K562 (cell line): ENCODE measurements at regions not wholly inside any gene's neighbourhood (a gene's known extent, or its start where the extent isn't known, plus 50 kb on each side); places are given as distances from the start of the nearest gene placed in this dataset.

Experiments
- CREBBP ChIP-seq: IDR thresholded peaks from one replicate; pipeline ENCODE4 v1.6.1; 2012; ENCODE audit warnings: low read depth, mild to moderate bottlenecking, control low read depth, inconsistent platforms, low read length
- FOXA3 ChIP-seq, 2 experiments: fragments of 450-650 bp in 1 of 2; sonication (generic) in 1 of 2; formaldehyde crosslinking; IDR thresholded peaks in 1 of 2; conservative IDR thresholded peaks in 1 of 2; 2 replicates each; pipeline versions ENCODE4 v1.4.0 to v1.8.0; 2020 to 2022; ENCODE audit warnings: mild to moderate bottlenecking in 2 of 2, missing genetic modification reagents in 1 of 2
- FOXK2 ChIP-seq, 2 experiments: fragments of 450-650 bp; IDR thresholded peaks in 1 of 2; conservative IDR thresholded peaks in 1 of 2; 2 replicates each; pipeline ENCODE4 v1.6.1; 2016; ENCODE audit warnings: low read depth in 2 of 2, mild to moderate bottlenecking in 1 of 2
- MTF1 ChIP-seq: fragments of 250-450 bp; sonication (Bioruptor Pico); IDR thresholded peaks from 2 replicates; pipeline ENCODE4 v1.9.0; 2021; ENCODE audit warnings: moderate library complexity, mild to moderate bottlenecking, inconsistent platforms, borderline replicate concordance
- MXI1 ChIP-seq: IDR thresholded peaks from 2 replicates; pipeline ENCODE4 v1.6.1; 2011; ENCODE audit warnings: low read depth, mild to moderate bottlenecking, improper control_type of control experiment, low read length
- NR2C1 ChIP-seq, 2 experiments: fragments of 450-650 bp; IDR thresholded peaks; 2 replicates each; pipeline ENCODE4 v1.6.1; 2017; ENCODE audit warnings: mild to moderate bottlenecking in 2 of 2, antibody characterized with exemption in 1 of 2, inconsistent platforms in 1 of 2, missing compliant biosample characterization in 1 of 2, missing genetic modification characterization in 1 of 2
- PTTG1 ChIP-seq: fragments of 450-650 bp; IDR thresholded peaks from 2 replicates; pipeline ENCODE4 v1.6.1; 2016; ENCODE audit warnings: low read depth, mild to moderate bottlenecking, missing genetic modification characterization, missing compliant biosample characterization
- RBM17 ChIP-seq: fragments of 200-400 bp; formaldehyde crosslinking; IDR thresholded peaks from 2 replicates; pipeline ENCODE4 v1.6.1; 2017; ENCODE audit warnings: low read depth, mild to moderate bottlenecking, low read length, borderline replicate concordance
- RHOXF2B ChIP-seq: fragments of 250-450 bp; sonication (Bioruptor Pico); conservative IDR thresholded peaks from 2 replicates; pipeline ENCODE4 v1.5.1; 2021
- SMARCC2 ChIP-seq: fragments of 450-650 bp; IDR thresholded peaks from 2 replicates; pipeline ENCODE4 v1.6.1; 2017; ENCODE audit warnings: antibody characterized with exemption, moderate library complexity, mild to moderate bottlenecking, low read depth
- SOX6 ChIP-seq: fragments of 450-650 bp; IDR thresholded peaks from 2 replicates; pipeline ENCODE4 v1.6.1; 2014; ENCODE audit warnings: mild to moderate bottlenecking
- TARDBP ChIP-seq: fragments of 450-650 bp; IDR thresholded peaks from 2 replicates; pipeline ENCODE4 v1.6.1; 2016
- TBL1XR1 ChIP-seq, 2 experiments: IDR thresholded peaks; 2 replicates each; pipeline ENCODE4 v1.6.1; 2012; ENCODE audit warnings: improper control_type of control experiment in 2 of 2, low read length in 2 of 2, mild to moderate bottlenecking in 1 of 2
- ZFX ChIP-seq: sonication (generic); formaldehyde crosslinking; IDR thresholded peaks from 2 replicates; pipeline ENCODE4 v1.8.0; 2022; ENCODE audit warnings: mild to moderate bottlenecking, missing genetic modification reagents, moderate library complexity
- ZNF175 ChIP-seq: fragments of 200-800 bp; sonication (Bioruptor generic); IDR thresholded peaks from 2 replicates; pipeline ENCODE4 v1.6.1; 2016; ENCODE audit warnings: low read depth, mild to moderate bottlenecking, missing genetic modification characterization, missing compliant biosample characterization
- TF ChIP-seq, protein P1 (sequence below): IDR thresholded peaks from 2 replicates; pipeline ENCODE4 v1.6.1; 2011; ENCODE audit not compliant: insufficient read length; ENCODE audit errors: extremely low read depth
- TF ChIP-seq, protein P2 (sequence below): sonication (generic); formaldehyde crosslinking; IDR thresholded peaks from 2 replicates; pipeline ENCODE4 v1.8.1; 2023; ENCODE audit warnings: mild to moderate bottlenecking, missing genetic modification reagents
- TF ChIP-seq, protein P3 (sequence below): sonication (generic); formaldehyde crosslinking; IDR thresholded peaks from 2 replicates; pipeline ENCODE4 v1.8.0; 2023; ENCODE audit warnings: missing genetic modification reagents, mild to moderate bottlenecking, borderline replicate concordance

DNA sequence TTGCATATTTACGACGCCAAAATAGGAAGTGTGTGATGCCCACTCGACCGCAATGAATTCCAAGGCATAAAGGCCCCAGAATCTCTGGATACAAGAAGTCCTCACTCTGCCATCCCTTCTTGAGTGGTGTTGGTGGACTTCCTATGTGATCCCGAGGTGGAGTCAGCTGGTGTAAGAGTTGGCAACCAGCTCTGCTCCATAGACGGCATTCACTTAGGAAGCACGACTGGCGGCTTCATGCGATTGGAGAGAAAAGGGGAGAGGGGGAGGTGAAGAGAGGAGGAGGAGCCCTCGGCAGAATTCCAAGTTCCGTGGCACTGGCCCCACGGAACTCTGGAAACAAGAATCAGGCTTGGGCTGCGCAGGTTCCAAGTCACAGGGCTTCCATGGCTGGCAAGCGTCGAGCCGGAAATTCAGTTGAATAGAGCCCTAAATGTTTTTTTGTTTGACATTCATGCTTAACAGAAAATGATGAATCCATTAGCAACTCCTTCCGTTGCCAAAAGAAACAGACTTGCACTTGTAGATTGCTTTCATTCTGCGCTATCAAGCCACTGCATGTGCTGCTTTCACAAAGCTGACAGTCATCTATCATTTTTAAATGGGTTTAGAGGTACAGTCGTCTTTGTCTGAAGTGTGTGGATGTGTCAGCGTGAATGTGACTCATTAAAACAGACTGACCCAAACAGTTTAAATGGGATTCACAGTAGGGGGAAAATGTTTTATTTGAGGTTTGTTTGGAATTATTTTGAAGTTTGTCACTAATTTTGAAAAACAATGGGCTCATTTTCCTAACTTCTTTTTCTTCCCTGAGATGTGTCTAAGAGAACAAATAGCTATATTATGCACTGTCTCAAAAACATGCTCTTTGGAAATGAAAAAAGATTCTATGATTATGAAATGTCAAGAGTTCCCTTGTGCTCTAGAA lies 428.3 kb upstream of the ATP11B start (continued):
- peak in 1 of 2 experiments; percentile 26; a peak in 1 of 4 replicates for TF ChIP-seq FOXA3 (CRISPR knock-in tag; conservative IDR thresholded peaks at IDR 0.05 in 1 of 2, IDR thresholded peaks at IDR 0.05 in 1 of 2)
- peak; percentile 96 for TF ChIP-seq SOX6
- no peak for TF ChIP-seq NR2C1 (IDR thresholded peaks at IDR 0.05)
- TF ChIP-seq NR2C1 (tag; IDR thresholded peaks at IDR 0.05): peak; percentile 68; the same call in 1 of the 2 replicates
- TF ChIP-seq TBL1XR1 (IDR thresholded peaks at IDR 0.05; ENCODE audit: low read length in 2 of 2): peak in 1 of 2 experiments; percentile 76; a peak in 2 of 4 replicates
- TF ChIP-seq, protein P1, sequence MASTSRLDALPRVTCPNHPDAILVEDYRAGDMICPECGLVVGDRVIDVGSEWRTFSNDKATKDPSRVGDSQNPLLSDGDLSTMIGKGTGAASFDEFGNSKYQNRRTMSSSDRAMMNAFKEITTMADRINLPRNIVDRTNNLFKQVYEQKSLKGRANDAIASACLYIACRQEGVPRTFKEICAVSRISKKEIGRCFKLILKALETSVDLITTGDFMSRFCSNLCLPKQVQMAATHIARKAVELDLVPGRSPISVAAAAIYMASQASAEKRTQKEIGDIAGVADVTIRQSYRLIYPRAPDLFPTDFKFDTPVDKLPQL: no peak
- TF ChIP-seq CREBBP: no peak
- no peak for TF ChIP-seq RBM17
- no peak for TF ChIP-seq PTTG1 (tag)
- peak; percentile 17; the same call in 1 of the 2 replicates for TF ChIP-seq ZNF175 (CRISPR knock-in tag)
- TF ChIP-seq TARDBP: 0 out of 2 replicates have a peak, but pooled peaks have one; percentile 64
- TF ChIP-seq ZFX (CRISPR knock-in tag): no peak
- TF ChIP-seq MXI1: peak; percentile 85; the same call in 1 of the 2 replicates
- TF ChIP-seq SMARCC2: peak; percentile 92
- TF ChIP-seq MTF1 (CRISPR knock-in tag): no peak
- TF ChIP-seq, protein P2, sequence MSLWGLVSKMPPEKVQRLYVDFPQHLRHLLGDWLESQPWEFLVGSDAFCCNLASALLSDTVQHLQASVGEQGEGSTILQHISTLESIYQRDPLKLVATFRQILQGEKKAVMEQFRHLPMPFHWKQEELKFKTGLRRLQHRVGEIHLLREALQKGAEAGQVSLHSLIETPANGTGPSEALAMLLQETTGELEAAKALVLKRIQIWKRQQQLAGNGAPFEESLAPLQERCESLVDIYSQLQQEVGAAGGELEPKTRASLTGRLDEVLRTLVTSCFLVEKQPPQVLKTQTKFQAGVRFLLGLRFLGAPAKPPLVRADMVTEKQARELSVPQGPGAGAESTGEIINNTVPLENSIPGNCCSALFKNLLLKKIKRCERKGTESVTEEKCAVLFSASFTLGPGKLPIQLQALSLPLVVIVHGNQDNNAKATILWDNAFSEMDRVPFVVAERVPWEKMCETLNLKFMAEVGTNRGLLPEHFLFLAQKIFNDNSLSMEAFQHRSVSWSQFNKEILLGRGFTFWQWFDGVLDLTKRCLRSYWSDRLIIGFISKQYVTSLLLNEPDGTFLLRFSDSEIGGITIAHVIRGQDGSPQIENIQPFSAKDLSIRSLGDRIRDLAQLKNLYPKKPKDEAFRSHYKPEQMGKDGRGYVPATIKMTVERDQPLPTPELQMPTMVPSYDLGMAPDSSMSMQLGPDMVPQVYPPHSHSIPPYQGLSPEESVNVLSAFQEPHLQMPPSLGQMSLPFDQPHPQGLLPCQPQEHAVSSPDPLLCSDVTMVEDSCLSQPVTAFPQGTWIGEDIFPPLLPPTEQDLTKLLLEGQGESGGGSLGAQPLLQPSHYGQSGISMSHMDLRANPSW (CRISPR knock-in tag): no peak
- no peak for TF ChIP-seq RHOXF2B (CRISPR knock-in tag)
- TF ChIP-seq, protein P3, sequence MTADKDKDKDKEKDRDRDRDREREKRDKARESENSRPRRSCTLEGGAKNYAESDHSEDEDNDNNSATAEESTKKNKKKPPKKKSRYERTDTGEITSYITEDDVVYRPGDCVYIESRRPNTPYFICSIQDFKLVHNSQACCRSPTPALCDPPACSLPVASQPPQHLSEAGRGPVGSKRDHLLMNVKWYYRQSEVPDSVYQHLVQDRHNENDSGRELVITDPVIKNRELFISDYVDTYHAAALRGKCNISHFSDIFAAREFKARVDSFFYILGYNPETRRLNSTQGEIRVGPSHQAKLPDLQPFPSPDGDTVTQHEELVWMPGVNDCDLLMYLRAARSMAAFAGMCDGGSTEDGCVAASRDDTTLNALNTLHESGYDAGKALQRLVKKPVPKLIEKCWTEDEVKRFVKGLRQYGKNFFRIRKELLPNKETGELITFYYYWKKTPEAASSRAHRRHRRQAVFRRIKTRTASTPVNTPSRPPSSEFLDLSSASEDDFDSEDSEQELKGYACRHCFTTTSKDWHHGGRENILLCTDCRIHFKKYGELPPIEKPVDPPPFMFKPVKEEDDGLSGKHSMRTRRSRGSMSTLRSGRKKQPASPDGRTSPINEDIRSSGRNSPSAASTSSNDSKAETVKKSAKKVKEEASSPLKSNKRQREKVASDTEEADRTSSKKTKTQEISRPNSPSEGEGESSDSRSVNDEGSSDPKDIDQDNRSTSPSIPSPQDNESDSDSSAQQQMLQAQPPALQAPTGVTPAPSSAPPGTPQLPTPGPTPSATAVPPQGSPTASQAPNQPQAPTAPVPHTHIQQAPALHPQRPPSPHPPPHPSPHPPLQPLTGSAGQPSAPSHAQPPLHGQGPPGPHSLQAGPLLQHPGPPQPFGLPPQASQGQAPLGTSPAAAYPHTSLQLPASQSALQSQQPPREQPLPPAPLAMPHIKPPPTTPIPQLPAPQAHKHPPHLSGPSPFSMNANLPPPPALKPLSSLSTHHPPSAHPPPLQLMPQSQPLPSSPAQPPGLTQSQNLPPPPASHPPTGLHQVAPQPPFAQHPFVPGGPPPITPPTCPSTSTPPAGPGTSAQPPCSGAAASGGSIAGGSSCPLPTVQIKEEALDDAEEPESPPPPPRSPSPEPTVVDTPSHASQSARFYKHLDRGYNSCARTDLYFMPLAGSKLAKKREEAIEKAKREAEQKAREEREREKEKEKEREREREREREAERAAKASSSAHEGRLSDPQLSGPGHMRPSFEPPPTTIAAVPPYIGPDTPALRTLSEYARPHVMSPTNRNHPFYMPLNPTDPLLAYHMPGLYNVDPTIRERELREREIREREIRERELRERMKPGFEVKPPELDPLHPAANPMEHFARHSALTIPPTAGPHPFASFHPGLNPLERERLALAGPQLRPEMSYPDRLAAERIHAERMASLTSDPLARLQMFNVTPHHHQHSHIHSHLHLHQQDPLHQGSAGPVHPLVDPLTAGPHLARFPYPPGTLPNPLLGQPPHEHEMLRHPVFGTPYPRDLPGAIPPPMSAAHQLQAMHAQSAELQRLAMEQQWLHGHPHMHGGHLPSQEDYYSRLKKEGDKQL (CRISPR knock-in tag): no peak
- peak; percentile 32 to 52; a peak in 1 of 4 replicates for TF ChIP-seq FOXK2 (conservative IDR thresholded peaks at IDR 0.05 in 1 of 2, IDR thresholded peaks at IDR 0.05 in 1 of 2; ENCODE audit: low read depth in 2 of 2)
